HEK293 (cell line): ENCODE measurements at regions not wholly inside any gene's neighbourhood (a gene's known extent, or its start where the extent isn't known, plus 50 kb on each side); places are given as distances from the start of the nearest gene placed in this dataset.

Experiments used
- CTCF ChIA-PET: fragments of 350-600 bp; formaldehyde crosslinking; extraction: SDS; loops from one replicate; lab custom pipeline; 2021; ENCODE audit warnings: antibody characterized with exemption; lab: Yijun Ruan, JAX
- POLR2A ChIA-PET: fragments of 300-600 bp; formaldehyde crosslinking; extraction: SDS; loops from one replicate; lab custom pipeline; 2020; ENCODE audit warnings: antibody characterized with exemption, inconsistent platforms; lab: Yijun Ruan, JAX
- H3K27ac ChIP-seq: fragments of 200-500 bp; sonication (Bioruptor generic); 2 replicates; pipeline ENCODE4 v1.5.1; 2014; ENCODE audit warnings: low read depth, low read length, control low read depth, inconsistent platforms; ENCODE audit errors: extremely low read depth
- H3K36me3 ChIP-seq, 2 experiments: fragments of 200-500 bp in 1 of 2; sonication (Bioruptor generic) in 1 of 2; 1 replicate in 1 of 2; 2 replicates in 1 of 2; pipeline ENCODE4 v1.5.1; 2014 to 2017; ENCODE audit warnings: inconsistent platforms in 2 of 2, low read length in 2 of 2; ENCODE audit not compliant: control insufficient read depth in 2 of 2, insufficient read depth in 1 of 2
- H3K4me1 ChIP-seq: fragments of 200-500 bp; sonication (Bioruptor generic); 2 replicates; pipeline ENCODE4 v1.5.1; 2014; ENCODE audit warnings: mild to moderate bottlenecking, low read length, inconsistent platforms; ENCODE audit not compliant: control insufficient read depth, insufficient read depth
- H3K4me3 ChIP-seq: 2 replicates; pipeline ENCODE4 v1.5.1; 2011; ENCODE audit warnings: low read depth, mild to moderate bottlenecking, control low read depth, low read length, moderate library complexity
- H3K9me3 ChIP-seq: fragments of 200-500 bp; sonication (Bioruptor generic); 2 replicates; pipeline ENCODE4 v1.5.1; 2014; ENCODE audit warnings: low read depth, low read length, inconsistent platforms; ENCODE audit not compliant: control insufficient read depth, insufficient read depth
- ELK4 ChIP-seq: IDR thresholded peaks from 2 replicates; pipeline ENCODE4 v1.6.1; 2011; ENCODE audit warnings: mild to moderate bottlenecking, low read depth, low read length, borderline replicate concordance
- MEIS1 ChIP-seq: sonication (generic); formaldehyde crosslinking; IDR thresholded peaks from 2 replicates; pipeline ENCODE4 v1.8.1; 2022; ENCODE audit warnings: missing genetic modification reagents, mild to moderate bottlenecking, borderline replicate concordance
- MZF1 ChIP-seq: fragments of 450-650 bp; formaldehyde crosslinking; IDR thresholded peaks from 2 replicates; pipeline ENCODE4 v1.5.1; 2017; ENCODE audit warnings: missing biosample characterization, missing genetic modification characterization, borderline replicate concordance
- PRDM2 ChIP-seq: fragments of 450-650 bp; formaldehyde crosslinking; IDR thresholded peaks from 2 replicates; pipeline ENCODE4 v1.5.1; 2016; ENCODE audit warnings: missing biosample characterization, missing genetic modification characterization, borderline replicate concordance
- SETDB1 ChIP-seq: IDR thresholded peaks from one replicate; pipeline ENCODE4 v1.6.1; 2017; ENCODE audit warnings: mild to moderate bottlenecking, low read length, moderate library complexity, mixed read lengths; ENCODE audit not compliant: insufficient read length
- SP3 ChIP-seq: fragments of 450-650 bp; formaldehyde crosslinking; IDR thresholded peaks from 2 replicates; pipeline ENCODE4 v1.5.1; 2016; ENCODE audit warnings: missing biosample characterization, missing genetic modification characterization
- ZBTB11 ChIP-seq: fragments of 450-650 bp; formaldehyde crosslinking; conservative IDR thresholded peaks from 2 replicates; pipeline ENCODE4 v1.5.1; 2016; ENCODE audit warnings: low read depth, missing biosample characterization, missing genetic modification characterization
- ZIC2 ChIP-seq: fragments of 450-650 bp; formaldehyde crosslinking; IDR thresholded peaks from 2 replicates; pipeline ENCODE4 v1.5.1; 2016; ENCODE audit warnings: missing biosample characterization, missing genetic modification characterization
- ZNF10 ChIP-seq: fragments of 450-650 bp; formaldehyde crosslinking; IDR thresholded peaks from 2 replicates; pipeline ENCODE4 v1.5.1; 2017; ENCODE audit warnings: missing biosample characterization, missing genetic modification characterization
- ZNF132 ChIP-seq: fragments of 450-650 bp; formaldehyde crosslinking; IDR thresholded peaks from 2 replicates; pipeline ENCODE4 v1.5.1; 2017; ENCODE audit warnings: missing biosample characterization, missing genetic modification characterization, borderline replicate concordance
- ZNF157 ChIP-seq: fragments of 450-650 bp; formaldehyde crosslinking; IDR thresholded peaks from 2 replicates; pipeline ENCODE4 v1.5.1; 2016; ENCODE audit warnings: missing biosample characterization, missing genetic modification characterization
- ZNF2 ChIP-seq: fragments of 450-650 bp; formaldehyde crosslinking; IDR thresholded peaks from 2 replicates; pipeline ENCODE4 v1.5.1; 2016; ENCODE audit warnings: missing biosample characterization, missing genetic modification characterization
- ZNF280D ChIP-seq: fragments of 450-650 bp; formaldehyde crosslinking; IDR thresholded peaks from 2 replicates; pipeline ENCODE4 v1.5.1; 2016; ENCODE audit warnings: missing biosample characterization, missing genetic modification characterization
- ZNF521 ChIP-seq: fragments of 450-650 bp; formaldehyde crosslinking; IDR thresholded peaks from 2 replicates; pipeline ENCODE4 v1.5.1; 2017; ENCODE audit warnings: missing biosample characterization, mild to moderate bottlenecking, missing genetic modification characterization
- ZNF549 ChIP-seq: fragments of 450-650 bp; IDR thresholded peaks from 2 replicates; pipeline ENCODE4 v1.5.1; 2018; ENCODE audit warnings: missing biosample characterization, missing genetic modification characterization, mild to moderate bottlenecking, inconsistent platforms, moderate library complexity
- ZNF561 ChIP-seq: fragments of 450-650 bp; IDR thresholded peaks from 2 replicates; pipeline ENCODE4 v1.5.1; 2018; ENCODE audit warnings: missing biosample characterization, missing genetic modification characterization, borderline replicate concordance
- ZNF600 ChIP-seq: fragments of 450-650 bp; formaldehyde crosslinking; IDR thresholded peaks from 2 replicates; pipeline ENCODE4 v1.5.1; 2016; ENCODE audit warnings: missing biosample characterization, missing genetic modification characterization
- ZNF658 ChIP-seq: fragments of 450-650 bp; formaldehyde crosslinking; IDR thresholded peaks from 2 replicates; pipeline ENCODE4; 2016; ENCODE audit warnings: missing biosample characterization, missing genetic modification characterization
- ZNF660 ChIP-seq: fragments of 450-650 bp; IDR thresholded peaks from 2 replicates; pipeline ENCODE4 v1.5.1; 2018; ENCODE audit warnings: missing biosample characterization, mild to moderate bottlenecking, missing genetic modification characterization
- ZNF837 ChIP-seq: fragments of 450-650 bp; formaldehyde crosslinking; IDR thresholded peaks from 2 replicates; pipeline ENCODE4 v1.5.1; 2016; ENCODE audit warnings: missing biosample characterization, missing genetic modification characterization

GRCh38 chr5:145683431-145683830 is 151.7 kb downstream of the PRELID2 start:
- TF ChIP-seq ZNF157 (tag by site-specific recombination): no peak
- TF ChIP-seq ZNF837 (tag by site-specific recombination): no peak
- no peak for TF ChIP-seq ZNF521 (tag by site-specific recombination)
- no peak for TF ChIP-seq PRDM2 (tag by site-specific recombination)
- TF ChIP-seq ELK4: no peak
- no peak for TF ChIP-seq ZIC2 (tag by site-specific recombination)
- no peak for TF ChIP-seq SP3 (tag by site-specific recombination)
- TF ChIP-seq, all 188 proteins: peak for 0
- CTCF ChIA-PET: interaction anchor here (0.9 to 1.2 kb wide), 2 partner anchors 19 to 369 kb away, joined by 3 read pairs; no protein-coding TSS in a partner anchor

GRCh38 chr5:145682197-145682899 is 152.8 kb downstream of the PRELID2 start:
- POLR2A ChIA-PET: interaction anchor here (0.9 kb wide), 1 partner anchor 13 kb away, joined by 3 read pairs; no protein-coding TSS in a partner anchor
- Histone ChIP-seq H3K4me1 (no peaks in the 10 kb centered on the region; the same call in 1 of the 2 replicates), H3K4me3 (no peak overlapping the region), H3K36me3 (no peaks in the 10 kb centered on the region), H3K9me3 (no peaks in the 10 kb centered on the region), H3K27ac (no peak overlapping the region)
- CTCF ChIA-PET: interaction anchor here (0.6 to 2.4 kb wide), 18 partner anchors 8 to 373 kb away, joined by 3 to 11 read pairs (median 4); no protein-coding TSS in a partner anchor
- no peak for TF ChIP-seq ZNF658
- no peak for TF ChIP-seq ZNF132 (tag by site-specific recombination)
- TF ChIP-seq ZNF2 (tag by site-specific recombination): no peak
- TF ChIP-seq SETDB1: no peak
- no peak for TF ChIP-seq ZNF660
- no peak for TF ChIP-seq ZBTB11
- TF ChIP-seq ZNF280D (tag by site-specific recombination): no peak
- no peak for TF ChIP-seq ZNF549 (tag by site-specific recombination)
- TF ChIP-seq ZNF10 (tag by site-specific recombination): no peak
- no peak for TF ChIP-seq MEIS1 (CRISPR knock-in tag)
- no peak for TF ChIP-seq MZF1
- no peak for TF ChIP-seq ZNF600 (tag by site-specific recombination)
- no peak for TF ChIP-seq ZNF561 (tag by site-specific recombination)

More at GRCh38 chr5:145683431-145683830, 151.7 kb downstream of the PRELID2 start:
- no peak overlapping the region for H3K4me3 ChIP-seq
- H3K27ac ChIP-seq: no peak overlapping the region
- H3K9me3 ChIP-seq: no peaks in the 10 kb centered on the region
- H3K4me1 ChIP-seq: no peaks in the 10 kb centered on the region; the same call in 1 of the 2 replicates
- no peaks in the 10 kb centered on the region for H3K36me3 ChIP-seq
- POLR2A ChIA-PET: no interaction called here
